Karpas-422 (cell line): ENCODE measurements at regions not wholly inside any gene's neighbourhood (a gene's known extent, or its start where the extent isn't known, plus 50 kb on each side); places are given as distances from the start of the nearest gene placed in this dataset.

Source experiments
- DNase-seq: peaks from one replicate; pipeline ENCODE4 v3.0.0-alpha.2; 2015
- H2AFZ ChIP-seq: fragments of 200-600 bp; sonication (generic); 2 replicates; pipeline ENCODE4 v1.6.1; 2014; ENCODE audit warnings: antibody characterized with exemption, low read length, mixed read lengths
- H3K27ac ChIP-seq: fragments of 200-600 bp; sonication (generic); 2 replicates; pipeline ENCODE4 v1.5.1; 2014; ENCODE audit warnings: mild to moderate bottlenecking, low read length, moderate library complexity
- H3K27me3 ChIP-seq: fragments of 200-600 bp; sonication (generic); 2 replicates; pipeline ENCODE4 v1.6.1; 2014; ENCODE audit warnings: low read length, mixed read lengths
- H3K36me3 ChIP-seq: fragments of 200-600 bp; sonication (generic); 2 replicates; pipeline ENCODE4 v1.6.1; 2014; ENCODE audit warnings: low read length, mixed read lengths; ENCODE audit not compliant: insufficient read depth
- H3K4me1 ChIP-seq: fragments of 200-600 bp; sonication (generic); 2 replicates; pipeline ENCODE4 v1.6.1; 2014; ENCODE audit warnings: mild to moderate bottlenecking, low read length, mixed read lengths
- H3K4me2 ChIP-seq: fragments of 200-600 bp; sonication (generic); 2 replicates; pipeline ENCODE4 v1.6.1; 2014; ENCODE audit warnings: low read length, low read depth, mild to moderate bottlenecking; ENCODE audit not compliant: poor library complexity, severe bottlenecking
- H3K4me3 ChIP-seq: fragments of 200-600 bp; sonication (generic); 2 replicates; pipeline ENCODE4 v1.5.1; 2014; ENCODE audit warnings: mild to moderate bottlenecking, antibody characterized with exemption, low read length, mixed read lengths
- H3K79me2 ChIP-seq: fragments of 200-600 bp; sonication (generic); 2 replicates; pipeline ENCODE4 v1.6.1; 2014; ENCODE audit warnings: mild to moderate bottlenecking, low read length, mixed read lengths
- H3K9ac ChIP-seq: fragments of 200-600 bp; sonication (generic); 2 replicates; pipeline ENCODE4 v1.6.0; 2014; ENCODE audit warnings: low read length
- H3K9me2 ChIP-seq: fragments of 200-600 bp; sonication (generic), shearing (Covaris generic); replicated peaks from 2 replicates; pipeline ENCODE4 v1.6.0; 2014; ENCODE audit warnings: mild to moderate bottlenecking, low read length, moderate library complexity; ENCODE audit not compliant: insufficient read depth
- H3K9me3 ChIP-seq: fragments of 300-700, 200-600 bp; sonication (generic); 2 replicates; pipeline ENCODE4 v1.6.1; 2014; ENCODE audit warnings: low read length, mixed read lengths
- H4K20me1 ChIP-seq: fragments of 200-600 bp; sonication (generic); 2 replicates; pipeline ENCODE4 v1.6.1; 2014; ENCODE audit warnings: mild to moderate bottlenecking, antibody characterized with exemption, low read length, low read depth; ENCODE audit not compliant: insufficient read depth

DNA sequence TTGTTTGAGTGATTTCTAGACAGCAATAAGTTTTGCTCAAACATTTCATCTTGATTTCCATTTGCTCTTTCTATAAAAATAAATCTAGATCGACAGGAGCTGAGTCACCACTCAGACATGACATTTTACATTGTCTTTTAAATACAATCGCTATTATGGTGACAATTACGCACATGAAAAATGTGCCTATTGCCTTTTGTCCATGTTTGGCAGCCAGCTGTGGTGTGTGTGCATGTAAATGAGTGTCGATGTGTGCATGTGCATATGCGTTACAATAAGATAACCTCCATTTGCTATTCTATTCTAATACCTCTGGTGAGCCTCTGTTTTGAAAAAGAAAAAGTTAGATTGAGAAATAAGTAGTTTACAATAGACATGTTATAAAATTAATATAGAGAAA lies 89.7 kb upstream of the GRM7 start:
- H2AFZ ChIP-seq = no peak overlapping the region
- H3K27ac ChIP-seq = no peak overlapping the region
- no peaks in the 10 kb centered on the region for H3K9me2 ChIP-seq
- H3K9ac ChIP-seq = no peak overlapping the region
- H3K79me2 ChIP-seq = no peaks in the 10 kb centered on the region
- H3K4me2 ChIP-seq = no peak overlapping the region
- no peak overlapping the region for H3K4me3 ChIP-seq
- no peak for DNase-seq
- no peaks in the 10 kb centered on the region for H3K36me3 ChIP-seq
- no peaks in the 10 kb centered on the region for H3K4me1 ChIP-seq
- H3K27me3 ChIP-seq = no peaks in the 10 kb centered on the region
- H4K20me1 ChIP-seq = no peaks in the 10 kb centered on the region
- H3K9me3 ChIP-seq = no peaks in the 10 kb centered on the region

DNA sequence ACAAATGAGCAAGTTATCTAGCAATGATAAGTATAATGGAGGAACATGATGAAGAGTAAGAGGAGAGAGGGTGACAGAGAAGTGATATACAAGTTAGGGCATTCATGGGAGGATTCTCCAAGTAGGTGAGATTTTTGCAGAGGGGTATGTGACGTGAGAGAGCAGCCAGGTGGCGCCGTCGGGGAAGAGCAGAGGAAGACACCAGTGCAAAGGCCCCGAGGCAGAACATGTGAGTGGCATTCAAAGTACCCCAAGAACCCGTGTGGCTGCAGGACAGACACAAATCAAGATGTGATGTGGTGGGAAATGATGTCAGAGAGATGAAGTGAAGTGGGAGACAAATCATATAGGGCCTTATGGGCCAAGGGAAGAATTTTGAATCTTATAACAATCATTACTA lies 81.8 kb upstream of the GRM7 start:
- H3K9ac ChIP-seq = no peak overlapping the region
- no peak overlapping the region for H3K27ac ChIP-seq
- DNase-seq = peak; percentile 42
- no peaks in the 10 kb centered on the region for H3K79me2 ChIP-seq
- no peaks in the 10 kb centered on the region for H3K9me3 ChIP-seq
- H3K27me3 ChIP-seq = no peaks in the 10 kb centered on the region
- H3K36me3 ChIP-seq = no peaks in the 10 kb centered on the region
- H4K20me1 ChIP-seq = no peaks in the 10 kb centered on the region
- no peaks in the 10 kb centered on the region for H3K4me1 ChIP-seq
- no peak overlapping the region for H3K4me3 ChIP-seq
- H3K9me2 ChIP-seq = no peaks in the 10 kb centered on the region
- H2AFZ ChIP-seq = no peak overlapping the region
- H3K4me2 ChIP-seq = no peak overlapping the region

DNA sequence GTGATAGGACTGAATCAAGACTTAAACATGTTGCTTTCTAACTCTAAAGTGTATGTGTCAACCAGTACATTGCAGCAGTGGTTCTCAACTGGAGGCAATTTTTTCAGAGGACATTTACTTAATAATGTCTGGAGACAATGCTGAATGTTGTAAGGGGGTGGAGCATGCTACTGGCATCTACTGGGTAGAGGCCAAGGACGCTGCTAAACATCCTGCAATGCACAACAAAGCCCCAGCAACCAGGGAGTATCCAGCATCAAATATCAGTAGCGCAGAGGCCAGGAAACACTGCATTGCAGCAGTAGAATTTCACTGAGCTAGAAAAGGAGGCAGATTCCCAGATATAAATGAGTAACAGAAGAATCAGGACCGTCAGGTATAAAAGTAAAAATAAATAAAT lies 79.8 kb upstream of the GRM7 start:
- H3K4me3 ChIP-seq = no peak overlapping the region
- H3K4me2 ChIP-seq = no peak overlapping the region
- H3K9ac ChIP-seq = no peak overlapping the region
- no peak overlapping the region for H2AFZ ChIP-seq
- H3K79me2 ChIP-seq = no peaks in the 10 kb centered on the region
- H4K20me1 ChIP-seq = no peaks in the 10 kb centered on the region
- no peak overlapping the region for H3K27ac ChIP-seq
- H3K4me1 ChIP-seq = no peaks in the 10 kb centered on the region
- no peaks in the 10 kb centered on the region for H3K36me3 ChIP-seq
- no peaks in the 10 kb centered on the region for H3K9me2 ChIP-seq
- no peaks in the 10 kb centered on the region for H3K9me3 ChIP-seq
- no peak for DNase-seq
- H3K27me3 ChIP-seq = no peaks in the 10 kb centered on the region

DNA sequence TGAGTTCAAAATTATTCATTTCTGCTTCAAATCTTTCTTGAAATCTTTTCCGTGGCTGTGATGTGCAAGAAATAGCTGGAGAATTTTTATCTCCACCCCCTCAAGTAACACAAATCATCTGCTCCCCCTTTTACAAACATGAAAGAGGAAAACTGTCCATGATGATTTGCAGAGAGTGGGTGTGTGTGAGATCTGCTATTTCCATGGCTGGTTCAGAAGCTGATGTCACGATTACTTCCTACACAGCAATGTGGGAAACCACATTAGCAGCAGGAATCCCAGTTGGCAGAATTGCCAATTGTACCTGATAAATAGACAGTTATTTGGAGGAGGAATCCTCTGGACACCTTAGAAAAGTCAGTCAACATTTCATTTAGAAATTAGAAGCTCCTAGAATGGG lies 75.2 kb upstream of the GRM7 start:
- Histone ChIP-seq H3K36me3 (no peaks in the 10 kb centered on the region), H3K4me1 (no peaks in the 10 kb centered on the region), H3K9ac (no peak overlapping the region), H3K4me2 (no peak overlapping the region), H3K27me3 (no peaks in the 10 kb centered on the region), H3K9me3 (no peaks in the 10 kb centered on the region), H3K27ac (no peak overlapping the region), H3K9me2 (no peaks in the 10 kb centered on the region), H4K20me1 (no peaks in the 10 kb centered on the region), H3K4me3 (no peak overlapping the region), H3K79me2 (no peaks in the 10 kb centered on the region), H2AFZ (no peak overlapping the region)
- DNase-seq = no peak

DNA sequence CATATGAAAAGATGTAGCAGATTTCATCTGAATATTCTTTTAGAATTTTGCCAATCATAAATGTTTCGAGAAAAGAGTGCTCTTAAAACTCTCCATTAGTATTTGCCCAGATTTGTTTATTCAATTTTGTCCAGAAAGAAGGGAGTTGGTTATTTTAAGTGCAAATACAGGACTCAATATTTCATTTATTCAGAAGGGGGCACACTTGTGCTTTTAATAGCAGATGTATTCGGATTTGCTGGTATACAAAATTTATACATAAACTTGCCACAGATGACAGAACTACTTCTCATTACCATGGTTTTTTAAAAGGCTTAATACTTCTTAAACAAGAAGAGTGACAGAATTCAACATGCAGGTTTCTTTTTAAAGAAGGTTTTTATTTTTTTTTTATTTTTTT lies 69.8 kb upstream of the GRM7 start:
- DNase-seq = no peak
- no peak overlapping the region for H2AFZ ChIP-seq
- no peak overlapping the region for H3K4me3 ChIP-seq
- H3K9ac ChIP-seq = no peak overlapping the region
- no peaks in the 10 kb centered on the region for H3K79me2 ChIP-seq
- no peak overlapping the region for H3K27ac ChIP-seq
- no peaks in the 10 kb centered on the region for H3K4me1 ChIP-seq
- H3K9me3 ChIP-seq = no peaks in the 10 kb centered on the region
- H3K36me3 ChIP-seq = no peaks in the 10 kb centered on the region
- no peaks in the 10 kb centered on the region for H3K27me3 ChIP-seq
- no peaks in the 10 kb centered on the region for H4K20me1 ChIP-seq
- H3K9me2 ChIP-seq = no peaks in the 10 kb centered on the region
- no peak overlapping the region for H3K4me2 ChIP-seq

DNA sequence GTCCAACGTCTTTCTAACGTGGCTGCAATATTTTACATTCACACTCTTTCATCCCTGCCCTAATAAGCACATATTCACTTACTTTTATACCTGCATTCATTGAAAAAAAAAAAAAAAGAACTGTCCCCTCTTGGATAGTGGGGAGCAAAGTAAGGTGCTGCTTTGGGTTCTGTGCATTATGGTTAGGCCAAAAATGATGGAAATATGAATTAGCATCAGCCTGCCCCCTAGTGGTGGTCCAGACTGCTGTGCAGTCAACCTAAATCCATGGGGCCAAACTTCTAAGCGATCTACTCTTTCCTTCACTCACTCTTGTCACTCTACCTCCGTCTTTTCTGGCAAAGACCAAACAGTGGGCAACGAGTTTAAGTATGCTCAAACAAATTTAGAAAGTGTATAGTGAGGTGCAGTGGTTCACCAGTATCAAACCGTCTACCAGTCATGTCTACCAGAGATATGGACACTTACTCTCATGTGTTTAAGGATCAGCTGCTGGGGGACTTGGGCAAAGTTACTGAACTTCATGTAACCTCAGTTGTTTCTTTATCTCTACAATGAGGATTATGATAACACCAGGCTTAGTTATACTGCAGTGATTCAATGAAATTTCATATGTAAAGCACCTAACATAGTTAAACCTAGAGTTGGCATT lies 61.5 kb upstream of the GRM7 start:
- no peak overlapping the region for H3K9ac ChIP-seq
- no peaks in the 10 kb centered on the region for H3K36me3 ChIP-seq
- no peaks in the 10 kb centered on the region for H3K4me1 ChIP-seq
- H3K9me2 ChIP-seq = no peaks in the 10 kb centered on the region
- no peak overlapping the region for H3K4me2 ChIP-seq
- no peak overlapping the region for H2AFZ ChIP-seq
- H3K27ac ChIP-seq = no peak overlapping the region
- H3K27me3 ChIP-seq = no peaks in the 10 kb centered on the region
- H4K20me1 ChIP-seq = no peaks in the 10 kb centered on the region
- H3K9me3 ChIP-seq = no peaks in the 10 kb centered on the region
- DNase-seq = peak; percentile 78
- no peak overlapping the region for H3K4me3 ChIP-seq
- H3K79me2 ChIP-seq = no peaks in the 10 kb centered on the region

DNA sequence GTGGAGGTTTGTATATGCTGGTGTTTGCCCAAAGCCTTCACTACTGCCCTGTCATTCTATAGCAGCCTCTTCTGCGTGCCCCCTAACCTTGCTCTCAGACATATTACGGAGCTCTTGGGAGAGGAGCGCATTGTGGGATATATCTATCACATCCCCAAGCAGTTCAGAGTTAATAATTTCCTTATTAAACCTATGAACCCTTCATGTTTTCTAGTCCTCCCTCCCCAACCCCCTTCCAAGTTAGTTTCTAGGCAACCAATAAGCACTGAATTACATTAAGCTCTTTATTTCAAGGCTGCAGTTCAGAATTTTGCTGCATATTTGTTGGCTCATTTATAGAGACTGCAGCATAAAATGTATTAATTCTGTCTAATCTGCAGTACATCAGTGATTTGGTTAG lies 57.3 kb upstream of the GRM7 start:
- no peaks in the 10 kb centered on the region for H4K20me1 ChIP-seq
- H3K27me3 ChIP-seq = no peaks in the 10 kb centered on the region
- H3K9me3 ChIP-seq = no peaks in the 10 kb centered on the region
- H3K4me2 ChIP-seq = no peak overlapping the region
- DNase-seq = no peak
- no peak overlapping the region for H2AFZ ChIP-seq
- no peaks in the 10 kb centered on the region for H3K9me2 ChIP-seq
- no peak overlapping the region for H3K4me3 ChIP-seq
- H3K36me3 ChIP-seq = no peaks in the 10 kb centered on the region
- no peaks in the 10 kb centered on the region for H3K79me2 ChIP-seq
- no peak overlapping the region for H3K9ac ChIP-seq
- no peak overlapping the region for H3K27ac ChIP-seq
- H3K4me1 ChIP-seq = no peaks in the 10 kb centered on the region

DNA sequence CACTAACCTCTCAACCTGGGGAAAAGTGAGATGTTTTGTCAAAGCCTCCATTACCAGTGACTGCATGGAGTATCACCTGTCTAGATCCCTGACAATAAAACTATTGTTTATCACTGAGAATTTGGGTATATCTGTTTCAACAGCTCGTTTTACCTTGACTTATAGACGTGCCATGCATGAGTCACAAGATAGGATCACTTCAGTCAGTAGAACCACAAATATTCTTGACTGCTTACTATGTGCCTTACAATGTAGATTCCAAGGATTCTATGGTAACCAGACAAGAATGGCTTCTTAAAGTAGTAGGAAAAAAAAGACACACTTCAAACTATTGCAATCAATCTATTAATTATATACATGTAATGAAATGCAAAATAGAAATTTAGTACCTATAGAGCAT lies 55.7 kb upstream of the GRM7 start:
- Histone ChIP-seq H3K4me3 (no peak overlapping the region), H3K4me1 (no peaks in the 10 kb centered on the region), H3K36me3 (no peaks in the 10 kb centered on the region), H3K9ac (no peak overlapping the region), H3K79me2 (no peaks in the 10 kb centered on the region), H3K9me2 (no peaks in the 10 kb centered on the region), H3K27ac (no peak overlapping the region), H2AFZ (no peak overlapping the region), H4K20me1 (no peaks in the 10 kb centered on the region), H3K4me2 (no peak overlapping the region), H3K9me3 (no peaks in the 10 kb centered on the region), H3K27me3 (no peaks in the 10 kb centered on the region)
- no peak for DNase-seq

DNA sequence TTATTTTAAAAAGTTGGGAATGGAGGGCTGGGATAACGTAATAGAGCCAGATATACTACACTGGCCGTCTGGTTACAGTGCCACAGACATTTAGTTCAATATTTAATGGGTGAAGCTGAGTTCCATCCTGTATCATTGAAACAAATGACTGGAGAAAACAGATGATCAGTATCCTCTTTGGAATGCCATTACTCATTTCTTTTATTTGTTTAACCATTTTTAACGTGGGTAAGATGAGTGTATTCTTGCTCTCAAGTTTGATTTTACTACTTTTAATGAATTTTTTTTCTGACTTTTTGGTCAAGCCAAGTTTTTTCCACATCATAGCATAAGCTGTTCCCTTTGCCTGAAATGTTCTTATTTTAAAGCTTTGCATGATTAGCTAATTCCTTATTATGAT lies 53.9 kb upstream of the GRM7 start:
- Histone ChIP-seq H3K9me2 (no peaks in the 10 kb centered on the region), H3K4me3 (no peak overlapping the region), H3K27me3 (no peaks in the 10 kb centered on the region), H3K4me1 (no peaks in the 10 kb centered on the region), H3K79me2 (no peaks in the 10 kb centered on the region), H3K9ac (no peak overlapping the region), H3K4me2 (no peak overlapping the region), H3K36me3 (no peaks in the 10 kb centered on the region), H3K27ac (no peak overlapping the region), H2AFZ (no peak overlapping the region), H3K9me3 (no peaks in the 10 kb centered on the region), H4K20me1 (no peaks in the 10 kb centered on the region)
- no peak for DNase-seq
